SK-N-SH treated with all-trans-retinoic acid at 6 μM for 48 hours (cell line): ENCODE measurements at regions not wholly inside any gene's neighbourhood (a gene's known extent, or its start where the extent isn't known, plus 50 kb on each side); places are given as distances from the start of the nearest gene placed in this dataset.

Source experiments
- ARNTL ChIP-seq: fragments of 450-650 bp; formaldehyde crosslinking; IDR thresholded peaks from 2 replicates; pipeline ENCODE4 v1.5.0; 2020; ENCODE audit warnings: low read depth, mild to moderate bottlenecking, moderate library complexity, borderline replicate concordance
- ESRRG ChIP-seq: fragments of 250-450 bp; sonication (Bioruptor Pico); IDR thresholded peaks from 2 replicates; pipeline ENCODE4 v1.6.1; 2021; ENCODE audit warnings: mild to moderate bottlenecking
- ISL1 ChIP-seq: fragments of 250-450 bp; sonication (Bioruptor Pico); IDR thresholded peaks from 2 replicates; pipeline ENCODE4 v2.1.2; 2022; ENCODE audit warnings: mild to moderate bottlenecking, moderate library complexity
- PPARA ChIP-seq: fragments of 250-450 bp; sonication (Bioruptor Pico); IDR thresholded peaks from 2 replicates; pipeline ENCODE4 v1.5.0; 2020; ENCODE audit warnings: mild to moderate bottlenecking, borderline replicate concordance
- RARB ChIP-seq: fragments of 250-450 bp; sonication (Bioruptor Pico); IDR thresholded peaks from 2 replicates; pipeline ENCODE4 v1.8.0; 2021; ENCODE audit warnings: mild to moderate bottlenecking, moderate library complexity
- TOX ChIP-seq: fragments of 250-450 bp; sonication (Bioruptor Pico); IDR thresholded peaks from 2 replicates; pipeline ENCODE4 v1.8.0; 2021; ENCODE audit warnings: mild to moderate bottlenecking, moderate library complexity, borderline replicate concordance
- ZC3H10 ChIP-seq: fragments of 250-450 bp; sonication (Bioruptor Pico); IDR thresholded peaks from 2 replicates; pipeline ENCODE4 v1.5.1; 2021; ENCODE audit warnings: mild to moderate bottlenecking, moderate library complexity
- ZFP3 ChIP-seq: fragments of 250-450 bp; sonication (Bioruptor Pico); IDR thresholded peaks from 2 replicates; pipeline ENCODE4 v1.5.0; 2020; ENCODE audit warnings: mild to moderate bottlenecking, moderate library complexity
- ZFP30 ChIP-seq: fragments of 450-650 bp; formaldehyde crosslinking; IDR thresholded peaks from 2 replicates; pipeline ENCODE4 v1.5.0; 2022; ENCODE audit warnings: mild to moderate bottlenecking, moderate library complexity
- ZNF70 ChIP-seq: fragments of 450-650 bp; formaldehyde crosslinking; IDR thresholded peaks from 2 replicates; pipeline ENCODE4 v1.5.0; 2020; ENCODE audit warnings: mild to moderate bottlenecking, moderate library complexity
- TF ChIP-seq, protein P1 (sequence below): fragments of 250-450 bp; sonication (Bioruptor Pico); IDR thresholded peaks from 2 replicates; pipeline ENCODE4 v1.5.1; 2020; ENCODE audit warnings: low read depth, mild to moderate bottlenecking, moderate library complexity

DNA sequence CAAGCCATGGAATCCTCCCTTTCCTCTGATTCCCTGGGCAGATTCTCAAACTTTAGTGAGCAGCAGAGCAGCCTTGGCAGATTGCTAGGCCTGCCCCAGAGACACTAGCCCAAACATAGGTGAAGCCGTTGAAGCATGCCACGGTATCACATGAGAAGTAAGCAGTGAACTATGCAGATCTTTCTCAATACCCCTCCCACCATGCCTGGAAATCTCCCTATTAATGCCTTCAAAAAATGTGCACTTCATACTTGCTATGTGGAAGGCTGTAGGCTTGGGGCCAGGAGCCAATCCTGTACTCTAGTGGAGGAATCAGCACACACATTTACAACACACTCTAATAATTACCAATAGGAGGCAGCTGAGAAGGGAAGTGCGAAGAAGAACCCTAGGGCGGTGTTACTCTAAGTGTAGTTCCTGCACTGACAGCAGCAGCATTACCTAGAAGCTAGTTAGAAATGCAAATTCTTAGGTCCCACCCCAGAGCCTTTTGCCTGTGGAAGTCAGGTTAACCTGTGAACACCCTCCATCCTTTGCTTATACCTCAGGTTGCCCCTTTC, 305.1 kb upstream of the SPRED2 start:
- TF ChIP-seq ESRRG (no peak), ZC3H10 (CRISPR knock-in tag) (no peak), PPARA (CRISPR knock-in tag) (no peak), ISL1 (CRISPR knock-in tag) (no peak), RARB (CRISPR knock-in tag) (no peak), ZFP30 (CRISPR knock-in tag) (no peak), ZFP3 (CRISPR knock-in tag) (no peak), ARNTL (CRISPR knock-in tag) (no peak), TOX (CRISPR knock-in tag) (no peak), ZNF70 (CRISPR knock-in tag) (no peak)
- TF ChIP-seq, protein P1, sequence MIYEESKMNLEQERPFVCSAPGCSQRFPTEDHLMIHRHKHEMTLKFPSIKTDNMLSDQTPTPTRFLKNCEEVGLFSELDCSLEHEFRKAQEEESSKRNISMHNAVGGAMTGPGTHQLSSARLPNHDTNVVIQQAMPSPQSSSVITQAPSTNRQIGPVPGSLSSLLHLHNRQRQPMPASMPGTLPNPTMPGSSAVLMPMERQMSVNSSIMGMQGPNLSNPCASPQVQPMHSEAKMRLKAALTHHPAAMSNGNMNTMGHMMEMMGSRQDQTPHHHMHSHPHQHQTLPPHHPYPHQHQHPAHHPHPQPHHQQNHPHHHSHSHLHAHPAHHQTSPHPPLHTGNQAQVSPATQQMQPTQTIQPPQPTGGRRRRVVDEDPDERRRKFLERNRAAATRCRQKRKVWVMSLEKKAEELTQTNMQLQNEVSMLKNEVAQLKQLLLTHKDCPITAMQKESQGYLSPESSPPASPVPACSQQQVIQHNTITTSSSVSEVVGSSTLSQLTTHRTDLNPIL: no peak
